G401 (cell line): ENCODE measurements at regions not wholly inside any gene's neighbourhood (a gene's known extent, or its start where the extent isn't known, plus 50 kb on each side); places are given as distances from the start of the nearest gene placed in this dataset.

Experiments
- DNase-seq: peaks from one replicate; pipeline ENCODE4 v3.0.0-alpha.2; 2015; ENCODE audit warnings: low spot score
- in situ Hi-C: cut with HindIII; loops from 2 replicates; pipeline ENCODE4 v1.10.0; 2016; ENCODE audit warnings: low sequenced_read_pairs, mixed read lengths

DNA sequence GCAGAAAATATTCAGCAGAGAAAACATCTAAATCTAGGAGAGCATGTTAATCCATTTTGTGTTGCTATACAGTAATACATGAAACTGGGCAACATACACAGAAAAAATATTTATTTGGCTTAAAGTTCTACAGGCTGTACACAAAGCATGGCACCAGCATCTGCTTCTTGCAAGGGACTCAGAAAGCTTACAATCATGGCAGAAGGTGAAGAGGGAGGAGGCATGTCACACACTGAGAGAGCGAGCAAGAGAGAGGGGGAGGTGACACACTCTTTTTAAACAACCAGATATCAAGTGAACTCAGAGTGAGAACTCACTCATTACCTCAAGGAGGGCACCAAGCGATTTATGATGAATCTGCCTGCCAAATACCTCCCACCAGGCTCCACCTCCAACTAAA lies 94.2 kb upstream of the CNOT2 start:
- in situ Hi-C loops = no loop called here
- DNase-seq = peak; percentile 41

DNA sequence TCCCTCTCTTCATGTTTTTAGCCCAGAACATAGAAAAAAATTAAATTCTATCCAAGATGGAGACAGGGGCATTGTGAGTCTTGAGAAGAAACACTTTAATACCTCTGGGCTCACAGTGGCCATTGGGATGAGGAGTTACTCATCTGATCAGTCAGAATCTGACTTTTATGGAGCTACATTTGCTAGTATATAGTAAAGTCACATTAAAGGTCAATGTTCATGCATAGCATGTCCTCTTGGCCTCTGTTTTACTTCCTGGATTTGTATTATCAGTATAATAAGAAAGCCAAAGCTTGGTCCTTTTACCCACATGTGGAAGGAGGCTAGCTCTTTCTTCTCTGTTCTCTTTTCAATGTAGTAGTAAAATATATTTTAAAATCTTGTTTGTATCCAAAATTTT lies 93.6 kb upstream of the CNOT2 start:
- in situ Hi-C loops = no loop called here
- DNase-seq = no peak

DNA sequence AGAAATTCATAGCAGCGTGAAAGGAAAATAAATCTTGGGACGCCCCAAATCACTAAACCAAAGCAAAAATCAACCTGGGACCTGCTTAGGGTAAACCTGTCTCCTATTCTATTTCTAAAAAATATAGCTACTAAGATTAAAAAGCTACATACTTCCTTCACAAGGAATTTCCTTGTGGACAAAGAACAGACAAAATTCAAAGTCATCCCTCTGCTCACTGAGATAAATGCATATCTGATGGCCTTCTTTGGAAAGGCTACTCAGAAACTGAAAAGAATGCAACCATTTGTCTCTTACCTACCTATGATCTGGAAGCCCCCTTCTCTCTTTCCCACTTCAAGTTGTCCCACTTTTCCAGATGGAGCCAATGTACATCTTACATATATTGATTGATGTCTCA lies 93.0 kb upstream of the CNOT2 start:
- no peak for DNase-seq
- in situ Hi-C loops = no loop called here

DNA sequence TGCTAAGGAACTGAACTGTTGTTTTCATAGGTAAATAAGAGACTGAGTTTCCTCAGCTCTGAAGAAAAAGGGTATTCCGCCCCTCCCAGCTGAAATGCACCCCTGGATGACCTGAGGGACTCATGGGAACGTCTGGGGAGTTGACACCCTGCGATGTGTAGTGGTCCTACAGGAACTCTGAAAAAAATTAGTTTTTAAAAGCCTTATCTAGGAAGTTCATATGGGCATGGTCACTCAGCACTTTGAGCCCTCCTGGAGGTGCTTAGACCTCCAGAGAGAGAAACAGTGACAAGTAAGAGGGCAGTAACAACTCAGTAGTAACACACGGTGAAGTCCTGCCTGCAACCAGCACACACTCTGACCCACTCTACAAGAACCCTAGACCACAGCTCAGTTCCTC lies 91.2 kb upstream of the CNOT2 start:
- DNase-seq = no peak
- in situ Hi-C loops = no loop called here

DNA sequence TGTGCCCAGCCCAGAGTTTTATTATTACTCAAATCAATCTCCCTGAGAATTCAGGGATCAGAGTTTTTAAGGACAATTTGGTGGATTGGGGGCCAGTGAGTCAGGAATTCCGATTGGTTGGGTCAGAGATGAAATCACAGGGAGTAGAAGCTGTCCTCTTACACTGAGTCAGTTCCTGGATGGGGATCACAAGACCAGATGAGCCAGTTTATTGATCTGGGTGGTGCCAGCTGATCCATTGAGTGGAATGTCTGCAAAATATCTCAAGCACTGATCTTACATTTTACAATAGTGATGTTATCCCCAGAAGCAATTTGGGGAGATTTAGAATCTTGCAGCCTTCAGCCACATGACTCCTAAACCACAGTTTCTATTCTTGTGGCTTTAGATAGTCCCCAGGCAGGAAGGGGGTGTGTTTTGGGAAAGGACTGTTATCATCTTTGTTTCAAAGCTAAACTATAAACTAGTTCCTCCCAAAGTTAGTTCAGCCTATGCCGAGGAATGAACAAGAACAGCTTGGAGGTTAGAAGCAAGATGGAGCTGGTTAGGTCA lies 89.1 kb upstream of the CNOT2 start:
- no peak for DNase-seq
- in situ Hi-C loops = no loop called here

DNA sequence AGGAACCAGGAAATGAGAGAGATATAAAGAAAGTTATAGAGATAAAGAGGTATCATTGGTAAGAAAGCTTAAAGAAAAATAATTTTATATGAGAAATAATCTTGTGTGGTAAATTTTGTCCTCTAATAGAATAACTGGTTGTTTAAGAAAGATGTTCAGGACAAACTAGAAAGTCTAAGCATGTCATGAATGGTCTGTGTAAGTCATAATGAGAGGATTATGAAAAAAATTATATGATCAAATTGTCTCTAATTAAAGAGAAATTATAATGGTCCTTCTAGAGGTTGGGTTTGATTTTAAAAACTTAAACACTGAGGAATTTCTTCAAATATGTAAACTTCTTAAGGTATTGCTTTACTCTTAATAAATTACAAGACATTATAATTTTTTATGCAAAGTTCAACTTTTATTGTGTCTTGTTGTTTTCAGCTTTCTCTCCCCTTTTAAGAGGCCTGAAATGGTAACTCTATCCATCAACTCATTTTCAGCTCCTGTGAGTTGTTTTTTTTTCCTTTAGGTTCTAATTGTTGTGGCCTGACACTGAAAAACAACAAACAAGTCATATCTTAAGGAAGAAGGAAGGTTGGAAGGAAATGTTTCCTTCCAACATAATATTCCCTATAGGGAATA lies 88.2 kb upstream of the CNOT2 start:
- DNase-seq = no peak
- in situ Hi-C loops = no loop called here

DNA sequence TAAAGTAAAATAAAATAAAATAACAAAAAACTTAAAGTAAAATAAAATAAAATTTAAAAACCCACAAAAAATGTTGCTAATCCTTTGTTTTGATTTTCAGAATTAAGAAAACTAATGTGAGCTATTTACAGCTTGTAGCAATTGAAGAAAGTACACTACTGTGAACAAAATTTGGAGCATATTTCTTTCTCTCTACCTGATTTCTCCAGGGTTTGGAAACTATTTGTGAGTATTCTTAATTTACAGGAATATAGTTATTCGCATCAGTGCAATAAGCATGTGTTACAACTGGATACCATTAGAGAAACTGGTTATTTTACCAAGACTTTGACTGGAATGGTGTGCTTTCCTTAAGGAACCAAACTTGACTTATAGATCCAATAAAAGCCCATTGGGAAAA lies 86.1 kb upstream of the CNOT2 start:
- in situ Hi-C loops = no loop called here
- no peak for DNase-seq

- in situ Hi-C loops = no loop called here
Observed at GRCh38 chr12:70165450-70165849, 77.8 kb upstream of the CNOT2 start.

DNA sequence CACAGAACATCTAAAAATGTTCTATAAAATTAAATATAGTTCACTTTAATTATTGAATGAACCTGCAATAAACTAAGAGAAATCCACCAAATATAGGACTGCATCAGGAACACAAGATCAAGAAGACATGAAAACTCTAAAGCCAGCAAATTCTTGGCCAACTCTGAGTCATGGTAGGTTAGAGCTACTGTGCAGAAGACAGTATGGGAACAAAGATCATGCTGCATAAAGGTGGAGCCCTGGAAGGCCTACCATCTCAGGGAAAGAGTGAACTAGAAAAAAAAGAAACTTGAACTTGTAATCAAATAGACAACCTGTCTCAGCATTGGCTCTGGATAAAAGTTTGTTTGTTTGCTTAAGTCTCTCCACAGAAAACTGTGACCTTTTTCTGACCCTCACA lies 66.9 kb upstream of the CNOT2 start:
- in situ Hi-C loops = no loop called here
- no peak for DNase-seq

More at GRCh38 chr12:70165450-70165849, 77.8 kb upstream of the CNOT2 start:
- no peak for DNase-seq

GRCh38 chr12:70177631-70178030 lies 65.6 kb upstream of the CNOT2 start:
- in situ Hi-C loops = no loop called here
- DNase-seq = no peak

DNA sequence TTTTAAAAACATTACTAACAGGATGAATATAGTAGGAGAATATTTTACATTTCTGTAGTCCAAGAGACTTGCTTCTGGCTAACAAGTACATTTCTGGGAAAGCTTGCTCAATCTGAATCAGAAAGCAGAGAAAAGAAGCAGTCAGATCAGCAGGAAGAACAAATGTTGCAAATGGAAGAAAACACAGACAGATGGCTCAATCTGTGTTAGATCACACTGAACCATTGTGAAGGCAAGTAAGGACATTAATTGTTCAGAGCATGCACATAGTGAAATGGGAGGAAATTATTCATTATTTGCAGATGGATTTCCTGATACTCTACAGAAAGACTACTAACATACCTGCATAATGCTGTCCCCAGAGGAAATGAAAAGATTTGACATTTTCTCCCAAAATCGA lies 65.2 kb upstream of the CNOT2 start:
- DNase-seq = peak; percentile 99
- in situ Hi-C loops = no loop called here

DNA sequence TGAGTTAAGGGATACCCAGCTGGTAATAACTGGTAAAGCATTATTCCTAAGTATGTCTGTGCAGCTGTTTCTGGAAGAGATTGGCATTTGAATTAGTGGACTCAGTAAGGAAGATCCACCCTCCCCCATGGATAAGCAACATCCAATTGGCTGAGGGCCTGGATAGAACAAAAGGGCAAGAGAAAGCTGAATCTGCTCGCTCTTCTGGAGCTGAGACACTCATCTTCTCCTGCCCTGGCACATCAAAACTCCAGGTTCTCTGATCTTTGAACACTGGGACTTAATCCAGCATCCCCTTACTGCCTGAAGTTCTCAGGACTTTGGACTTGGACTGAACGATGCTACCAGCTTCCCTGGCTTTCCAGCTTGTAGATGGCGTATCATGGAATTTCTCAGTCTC lies 63.1 kb upstream of the CNOT2 start:
- peak; percentile 86 for DNase-seq
- in situ Hi-C loops = no loop called here

GRCh38 chr12:70185301-70185700 lies 57.9 kb upstream of the CNOT2 start:
- in situ Hi-C loops = no loop called here
- no peak for DNase-seq

GRCh38 chr12:70186436-70186835 lies 56.8 kb upstream of the CNOT2 start:
- peak; percentile 94 for DNase-seq
- in situ Hi-C loops = no loop called here

GRCh38 chr12:70190262-70191010 lies 52.8 kb upstream of the CNOT2 start:
- in situ Hi-C loops = no loop called here
- DNase-seq = no peak
